Ascending aorta (tissue), 2 donors: ENCODE measurements at regions not wholly inside any gene's neighbourhood (a gene's known extent, or its start where the extent isn't known, plus 50 kb on each side); places are given as distances from the start of the nearest gene placed in this dataset.

Experiments
- DNase-seq, 2 donors: peaks; one replicate each; pipeline ENCODE4 v3.0.0-alpha.2; 2019; ENCODE audit warnings: low spot score in 2 of 2
- H3K27ac ChIP-seq, 2 donors: fragments of 200-600 bp; sonication (generic); one replicate each; pipeline ENCODE4 v1.5.1; 2016 to 2017; ENCODE audit warnings: mild to moderate bottlenecking in 1 of 2
- H3K27me3 ChIP-seq: fragments of 200-600 bp; sonication (generic); one replicate; pipeline ENCODE4 v1.5.1; 2017
- H3K36me3 ChIP-seq, 2 donors: fragments of 200-600 bp; sonication (generic); one replicate each; pipeline ENCODE4 v1.5.1; 2016
- H3K4me1 ChIP-seq, 2 donors: fragments of 200-600 bp; sonication (generic); one replicate each; pipeline ENCODE4 v1.5.1; 2016 to 2017; ENCODE audit warnings: mild to moderate bottlenecking in 1 of 2
- H3K4me3 ChIP-seq, 2 donors: fragments of 200-600 bp; sonication (generic); one replicate each; pipeline ENCODE4 v1.5.1; 2016 to 2017; ENCODE audit warnings: mild to moderate bottlenecking in 1 of 2
- H3K9me3 ChIP-seq, 2 donors: fragments of 200-600 bp; sonication (generic); one replicate each; pipeline ENCODE4 v1.5.1; 2016
- CTCF ChIP-seq, 3 experiments: fragments of 200-600 bp in 2 of 3; fragments of 450-650 bp in 1 of 3; sonication (generic) in 2 of 3; IDR thresholded peaks; one replicate each; pipeline ENCODE4 v1.5.1; 2016 to 2019; ENCODE audit warnings: antibody characterized with exemption in 3 of 3, mild to moderate bottlenecking in 1 of 3, moderate library complexity in 1 of 3
- intact Hi-C: fragments of 100-400 bp; cut with DNase I; formaldehyde crosslinking; loops from one replicate; pipeline ENCODE4 v1.15.1; 2023

DNA sequence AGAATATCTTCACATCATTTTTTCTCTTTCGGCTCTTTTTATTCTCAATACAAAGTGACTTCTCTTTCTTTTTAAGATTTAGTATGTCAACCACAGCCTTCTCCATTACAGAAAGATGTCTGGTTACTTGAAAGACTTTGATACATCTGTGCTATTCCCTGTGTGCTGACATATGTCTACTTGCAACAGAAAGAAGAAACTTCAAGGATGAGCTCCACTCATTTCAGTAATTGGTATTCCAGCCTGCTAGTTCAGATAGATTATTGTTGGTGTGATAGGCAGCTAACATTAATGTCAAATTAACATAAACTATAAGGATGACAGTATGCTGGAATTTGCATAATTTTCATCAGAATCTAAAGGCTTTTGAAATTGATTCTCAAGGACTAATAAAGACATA lies 948.7 kb downstream of the PCDH18 start:
- intact Hi-C loops = no loop called here
- Histone ChIP-seq H3K4me3 (no peak overlapping the region), H3K27ac (no peak overlapping the region)

DNA sequence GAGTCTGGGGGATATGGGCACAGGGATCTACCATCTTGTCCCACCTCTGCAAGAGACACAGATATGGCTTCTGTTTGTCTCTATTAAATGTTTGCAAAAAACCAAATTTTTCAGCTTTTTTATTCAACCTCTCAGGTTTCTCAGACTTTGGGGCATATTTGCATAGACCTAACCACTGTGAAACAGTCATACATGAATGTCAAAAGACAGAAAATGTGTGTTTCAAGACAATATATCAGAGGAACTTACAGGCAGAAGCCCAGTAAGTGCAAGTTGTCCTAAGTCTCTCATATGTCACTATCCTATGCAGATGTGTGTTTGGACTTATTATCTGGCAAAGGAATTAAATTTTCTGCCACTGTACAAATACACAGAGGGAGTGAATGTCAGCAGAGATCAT lies 951.2 kb downstream of the PCDH18 start:
- Histone ChIP-seq H3K9me3 (no peaks in the 10 kb centered on the region), H3K4me1 (no peaks in the 10 kb centered on the region), H3K4me3 (no peak overlapping the region), H3K27ac (no peak overlapping the region), H3K27me3 (no peaks in the 10 kb centered on the region), H3K36me3 (no peaks in the 10 kb centered on the region)
- no peak for DNase-seq
- TF ChIP-seq CTCF (IDR thresholded peaks at IDR 0.05) = no peak
- intact Hi-C loops = no loop called here

More for the DNA sequence above, 948.7 kb downstream of the PCDH18 start:
- H3K36me3 ChIP-seq = no peaks in the 10 kb centered on the region
- H3K27me3 ChIP-seq = no peaks in the 10 kb centered on the region
- no peaks in the 10 kb centered on the region for H3K9me3 ChIP-seq
- no peaks in the 10 kb centered on the region for H3K4me1 ChIP-seq
- TF ChIP-seq CTCF (IDR thresholded peaks at IDR 0.05) = no peak
- no peak for DNase-seq

DNA sequence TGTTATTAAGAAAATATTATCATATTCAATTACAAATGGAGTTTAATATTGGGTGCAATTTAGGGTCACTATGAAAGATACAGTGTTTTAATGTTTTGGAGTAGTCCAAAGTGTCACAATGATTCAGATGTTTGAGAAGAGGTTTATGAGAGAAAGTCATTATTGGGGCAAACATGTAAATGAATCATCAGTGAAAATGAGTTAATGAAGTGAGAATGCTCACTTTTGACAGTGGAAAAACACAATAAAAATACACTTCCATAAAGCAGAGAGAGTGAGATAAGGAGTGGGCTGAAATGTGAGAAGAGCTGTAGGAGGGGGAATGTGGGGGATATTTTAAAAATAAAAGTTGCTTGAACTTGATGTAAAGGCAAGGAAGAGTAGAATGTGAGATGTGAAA lies 957.1 kb downstream of the PCDH18 start:
- Histone ChIP-seq H3K4me1 (no peaks in the 10 kb centered on the region), H3K9me3 (no peaks in the 10 kb centered on the region), H3K4me3 (no peak overlapping the region), H3K36me3 (no peaks in the 10 kb centered on the region), H3K27ac (no peak overlapping the region), H3K27me3 (no peaks in the 10 kb centered on the region)
- intact Hi-C loops = no loop called here
- DNase-seq = no peak
- TF ChIP-seq CTCF (IDR thresholded peaks at IDR 0.05) = no peak

GRCh38 chr4:136573460-136573859 lies 958.8 kb downstream of the PCDH18 start:
- intact Hi-C loops = no loop called here

GRCh38 chr4:136571315-136571714 lies 961.0 kb downstream of the PCDH18 start:
- no peaks in the 10 kb centered on the region for H3K4me1 ChIP-seq
- TF ChIP-seq CTCF (IDR thresholded peaks at IDR 0.05) = no peak
- no peak for DNase-seq
- H3K9me3 ChIP-seq = no peaks in the 10 kb centered on the region
- H3K4me3 ChIP-seq = no peak overlapping the region
- H3K27ac ChIP-seq = no peak overlapping the region
- no peaks in the 10 kb centered on the region for H3K36me3 ChIP-seq
- intact Hi-C loops = no loop called here
- no peaks in the 10 kb centered on the region for H3K27me3 ChIP-seq

More at GRCh38 chr4:136573460-136573859, 958.8 kb downstream of the PCDH18 start:
- Histone ChIP-seq H3K4me1 (no peaks in the 10 kb centered on the region), H3K27me3 (no peaks in the 10 kb centered on the region), H3K4me3 (no peak overlapping the region), H3K27ac (no peak overlapping the region), H3K9me3 (no peaks in the 10 kb centered on the region), H3K36me3 (no peaks in the 10 kb centered on the region)
- TF ChIP-seq CTCF (IDR thresholded peaks at IDR 0.05) = no peak
- no peak for DNase-seq

DNA sequence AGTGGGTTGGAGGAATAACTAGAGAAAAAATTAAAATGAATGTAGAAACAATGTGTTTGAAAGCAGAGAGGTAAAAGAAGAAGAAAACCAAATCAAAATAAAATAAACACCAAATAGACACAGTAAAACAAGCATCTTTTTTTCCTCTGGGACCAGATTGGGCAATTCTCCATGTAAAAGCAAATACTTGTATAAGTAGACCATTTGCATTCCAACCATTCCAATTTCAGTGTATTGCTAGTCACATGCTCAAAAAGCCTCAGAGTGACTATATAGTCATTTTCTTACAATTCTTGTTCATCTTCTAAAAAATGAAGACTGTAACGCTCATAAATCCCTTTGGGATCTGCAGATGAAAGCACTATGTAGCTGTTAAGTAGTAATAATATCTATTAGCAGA lies 969.5 kb downstream of the PCDH18 start:
- no peak for DNase-seq
- no peak for TF ChIP-seq CTCF (IDR thresholded peaks at IDR 0.05)
- Histone ChIP-seq H3K27me3 (no peaks in the 10 kb centered on the region), H3K36me3 (no peaks in the 10 kb centered on the region), H3K27ac (no peak overlapping the region), H3K4me1 (no peaks in the 10 kb centered on the region), H3K4me3 (no peak overlapping the region), H3K9me3 (no peaks in the 10 kb centered on the region)
- intact Hi-C loops = no loop called here
